AG09309 (cell line): ENCODE measurements at regions not wholly inside any gene's neighbourhood (a gene's known extent, or its start where the extent isn't known, plus 50 kb on each side); places are given as distances from the start of the nearest gene placed in this dataset.
"Not testable (repeated sequence)": the region's sequence is repeated elsewhere in the genome, so short reads cannot be mapped to it uniquely, and the experiment has no call there.

Experiments used
- DNase-seq: peaks from one replicate; pipeline ENCODE4 v3.0.0-alpha.2; 2010; ENCODE audit warnings: low read depth
- H3K4me3 ChIP-seq: 2 replicates; pipeline ENCODE4 v1.5.1; 2011; ENCODE audit warnings: mild to moderate bottlenecking, low read depth, low read length, moderate library complexity; ENCODE audit not compliant: control insufficient read depth
- TF ChIP-seq, protein P1 (sequence below): IDR thresholded peaks from 2 replicates; pipeline ENCODE4 v1.5.1; 2011; ENCODE audit warnings: mild to moderate bottlenecking, low read depth, low read length, inconsistent platforms; ENCODE audit not compliant: insufficient read depth, control insufficient read depth; ENCODE audit errors: missing control alignments

DNA sequence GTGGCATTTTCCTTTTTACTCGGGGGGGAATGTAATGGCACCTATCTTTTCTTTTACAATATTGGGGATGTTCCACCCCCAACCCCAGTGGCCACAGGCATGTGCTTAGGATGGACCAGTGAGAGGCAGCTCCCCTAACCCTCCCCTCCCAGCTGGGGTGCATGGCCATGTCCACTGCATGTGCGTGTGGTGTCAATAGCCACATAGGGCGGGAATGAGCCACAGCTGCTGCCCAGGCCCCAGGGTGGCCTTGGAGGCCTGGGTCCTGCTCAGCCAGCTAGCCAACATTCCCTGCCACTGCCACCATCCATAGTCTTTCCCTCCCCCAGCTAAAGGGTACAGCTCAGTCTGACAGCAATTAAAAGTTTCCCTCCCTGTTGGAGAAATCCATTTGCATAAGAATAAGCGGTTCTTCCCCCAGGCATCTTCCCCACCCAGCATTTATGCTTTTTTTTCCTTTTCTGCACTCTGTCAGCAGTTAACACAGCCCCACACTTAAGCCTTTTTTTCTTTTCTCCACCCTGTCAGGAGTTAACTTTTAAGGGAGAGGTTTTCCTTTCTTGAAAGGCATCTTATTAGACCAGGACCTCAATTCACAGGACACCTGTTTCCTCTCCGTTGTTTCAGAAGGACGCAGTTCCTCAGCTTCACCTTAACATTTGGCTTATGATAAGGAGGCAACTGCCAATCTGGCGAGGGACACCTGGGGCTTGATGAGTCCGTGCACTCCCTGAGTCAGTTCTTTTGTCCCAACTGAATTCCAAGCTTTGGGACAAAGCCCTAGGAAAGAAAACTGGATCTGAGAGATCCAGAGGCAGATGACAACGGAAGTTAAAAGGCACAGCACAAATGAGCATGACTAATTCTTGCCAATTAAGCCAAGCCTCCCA is 121.4 kb downstream of the TPBG start:
- no peak for DNase-seq
- no peak overlapping the region for H3K4me3 ChIP-seq
- TF ChIP-seq, protein P1, sequence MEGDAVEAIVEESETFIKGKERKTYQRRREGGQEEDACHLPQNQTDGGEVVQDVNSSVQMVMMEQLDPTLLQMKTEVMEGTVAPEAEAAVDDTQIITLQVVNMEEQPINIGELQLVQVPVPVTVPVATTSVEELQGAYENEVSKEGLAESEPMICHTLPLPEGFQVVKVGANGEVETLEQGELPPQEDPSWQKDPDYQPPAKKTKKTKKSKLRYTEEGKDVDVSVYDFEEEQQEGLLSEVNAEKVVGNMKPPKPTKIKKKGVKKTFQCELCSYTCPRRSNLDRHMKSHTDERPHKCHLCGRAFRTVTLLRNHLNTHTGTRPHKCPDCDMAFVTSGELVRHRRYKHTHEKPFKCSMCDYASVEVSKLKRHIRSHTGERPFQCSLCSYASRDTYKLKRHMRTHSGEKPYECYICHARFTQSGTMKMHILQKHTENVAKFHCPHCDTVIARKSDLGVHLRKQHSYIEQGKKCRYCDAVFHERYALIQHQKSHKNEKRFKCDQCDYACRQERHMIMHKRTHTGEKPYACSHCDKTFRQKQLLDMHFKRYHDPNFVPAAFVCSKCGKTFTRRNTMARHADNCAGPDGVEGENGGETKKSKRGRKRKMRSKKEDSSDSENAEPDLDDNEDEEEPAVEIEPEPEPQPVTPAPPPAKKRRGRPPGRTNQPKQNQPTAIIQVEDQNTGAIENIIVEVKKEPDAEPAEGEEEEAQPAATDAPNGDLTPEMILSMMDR: no peak

DNA sequence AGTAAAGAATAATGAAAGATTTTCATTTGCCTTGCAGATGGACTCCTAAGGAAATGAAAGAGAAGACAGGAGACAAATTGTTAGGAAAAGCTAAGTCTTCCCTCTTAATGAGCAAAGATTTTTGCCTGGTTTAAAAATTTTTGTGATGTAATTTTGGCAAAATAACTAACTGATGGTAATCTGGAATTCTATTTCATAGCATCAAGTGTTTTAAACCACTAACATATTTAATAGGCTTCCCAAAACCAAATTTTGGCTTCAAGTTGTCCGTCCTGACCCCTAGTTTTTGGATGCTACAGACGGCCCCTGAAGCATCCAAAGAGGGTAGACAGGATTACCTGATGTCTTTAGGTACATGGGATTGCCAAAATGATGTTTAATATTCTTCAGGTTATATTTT is 124.3 kb downstream of the TPBG start:
- no peak overlapping the region for H3K4me3 ChIP-seq

DNA sequence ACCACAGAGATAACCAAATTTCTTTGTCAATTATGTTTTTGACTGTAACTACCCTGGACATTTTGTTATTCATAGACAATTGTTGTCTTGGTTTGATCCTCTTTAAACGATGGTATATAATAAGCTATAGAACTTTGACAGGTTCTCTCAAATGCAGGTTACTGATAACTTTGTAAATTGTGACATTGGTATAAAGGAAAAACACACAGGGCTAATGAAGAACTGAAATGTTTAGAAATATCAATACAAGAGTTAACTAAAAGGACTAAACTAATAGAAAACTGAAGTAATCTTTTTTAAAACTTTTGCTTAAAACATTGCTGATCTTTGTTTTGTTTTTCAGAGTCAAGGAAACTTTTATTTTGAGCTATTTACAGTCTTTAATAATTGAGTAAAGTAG is 124.8 kb downstream of the TPBG start:
- H3K4me3 ChIP-seq: no peak overlapping the region
- DNase-seq: no peak
- TF ChIP-seq, protein P1: no peak

More for the DNA sequence above, 124.3 kb downstream of the TPBG start:
- no peak for DNase-seq
- TF ChIP-seq, protein P1: no peak

GRCh38 chr6:82492134-82492533 is 128.5 kb downstream of the TPBG start:
- no peak overlapping the region for H3K4me3 ChIP-seq
- TF ChIP-seq, protein P1: no peak

GRCh38 chr6:82493467-82493866 is 129.8 kb downstream of the TPBG start:
- DNase-seq: no peak
- TF ChIP-seq, protein P1: no peak
- H3K4me3 ChIP-seq: no peak overlapping the region

More at GRCh38 chr6:82492134-82492533, 128.5 kb downstream of the TPBG start:
- no peak for DNase-seq

- DNase-seq: no peak
- TF ChIP-seq, protein P1: no peak
- no peak overlapping the region for H3K4me3 ChIP-seq
These were observed 130.8 kb downstream of the TPBG start for GRCh38 chr6:82494367-82494766.

DNA sequence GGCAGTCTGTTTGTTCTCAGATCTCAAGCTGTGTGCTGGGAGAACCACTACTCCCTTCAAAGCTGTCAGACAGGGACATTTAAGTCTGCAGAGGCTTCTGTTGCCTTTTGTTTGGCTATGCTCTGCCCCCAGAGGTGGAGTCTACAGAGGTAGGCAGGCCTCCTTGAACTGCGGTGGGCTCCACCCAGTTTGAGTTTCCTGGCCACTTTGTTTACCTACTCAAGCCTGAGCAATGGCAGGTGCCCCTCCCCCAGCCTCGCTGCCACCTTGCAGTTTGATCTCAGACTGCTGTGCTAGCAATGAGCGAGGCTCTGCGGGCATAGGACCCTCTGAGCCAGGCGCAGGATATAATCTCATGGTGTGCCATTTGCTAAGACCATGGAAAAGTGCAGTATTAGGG is 138.3 kb downstream of the TPBG start:
- not testable (repeated sequence) for H3K4me3 ChIP-seq, DNase-seq
